HG03064 (cell line): ENCODE measurements at regions not wholly inside any gene's neighbourhood (a gene's known extent, or its start where the extent isn't known, plus 50 kb on each side); places are given as distances from the start of the nearest gene placed in this dataset.
A peak's percentile ranks its signal among the peaks of the same experiment; 100 is the strongest.
"Not testable (repeated sequence)": the region's sequence is repeated elsewhere in the genome, so short reads cannot be mapped to it uniquely, and the experiment has no call there.

ENCODE experiments used
- ATAC-seq: cut with Tn5 transposase; IDR thresholded peaks from one replicate; pipeline ENCODE4 v1.9.1; 2021; ENCODE audit warnings: low read depth; ENCODE audit not compliant: unreplicated experiment

DNA sequence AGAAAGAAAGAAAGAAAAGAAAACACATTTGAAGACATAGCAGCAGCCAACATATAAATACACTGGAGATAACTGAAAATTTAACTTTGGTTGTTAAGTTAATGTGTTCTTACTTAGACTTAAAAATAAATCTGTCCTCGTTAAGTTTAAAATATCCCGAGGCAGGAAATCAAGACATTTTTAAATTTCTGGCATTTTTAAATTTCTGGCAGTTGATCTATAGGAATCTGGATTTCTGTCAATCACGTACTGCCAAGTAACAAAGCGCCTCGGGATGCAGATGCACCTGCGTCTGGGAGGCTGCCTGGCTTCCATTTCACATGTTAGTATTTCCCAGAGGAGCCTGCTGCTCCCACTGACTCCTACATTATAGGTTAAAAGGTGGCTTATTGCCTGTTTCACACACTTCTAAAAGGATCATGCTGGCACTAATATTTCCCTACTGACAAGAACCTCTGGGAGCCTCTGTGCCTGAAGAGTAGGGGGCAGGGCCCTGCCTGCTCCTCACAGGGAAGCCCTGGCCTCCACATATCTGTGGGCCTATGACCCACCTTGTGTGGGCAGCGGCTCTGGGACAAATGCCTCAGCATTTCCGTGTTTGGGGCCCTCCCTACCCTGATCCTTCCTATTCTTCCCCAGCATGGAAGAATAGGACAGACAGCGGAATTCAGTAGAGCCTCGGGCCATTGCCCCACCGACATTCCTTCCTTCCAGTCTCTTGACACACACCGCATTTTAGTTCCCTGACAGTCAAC lies 62.8 kb upstream of the ATP12A start:
- no peak for ATAC-seq

DNA sequence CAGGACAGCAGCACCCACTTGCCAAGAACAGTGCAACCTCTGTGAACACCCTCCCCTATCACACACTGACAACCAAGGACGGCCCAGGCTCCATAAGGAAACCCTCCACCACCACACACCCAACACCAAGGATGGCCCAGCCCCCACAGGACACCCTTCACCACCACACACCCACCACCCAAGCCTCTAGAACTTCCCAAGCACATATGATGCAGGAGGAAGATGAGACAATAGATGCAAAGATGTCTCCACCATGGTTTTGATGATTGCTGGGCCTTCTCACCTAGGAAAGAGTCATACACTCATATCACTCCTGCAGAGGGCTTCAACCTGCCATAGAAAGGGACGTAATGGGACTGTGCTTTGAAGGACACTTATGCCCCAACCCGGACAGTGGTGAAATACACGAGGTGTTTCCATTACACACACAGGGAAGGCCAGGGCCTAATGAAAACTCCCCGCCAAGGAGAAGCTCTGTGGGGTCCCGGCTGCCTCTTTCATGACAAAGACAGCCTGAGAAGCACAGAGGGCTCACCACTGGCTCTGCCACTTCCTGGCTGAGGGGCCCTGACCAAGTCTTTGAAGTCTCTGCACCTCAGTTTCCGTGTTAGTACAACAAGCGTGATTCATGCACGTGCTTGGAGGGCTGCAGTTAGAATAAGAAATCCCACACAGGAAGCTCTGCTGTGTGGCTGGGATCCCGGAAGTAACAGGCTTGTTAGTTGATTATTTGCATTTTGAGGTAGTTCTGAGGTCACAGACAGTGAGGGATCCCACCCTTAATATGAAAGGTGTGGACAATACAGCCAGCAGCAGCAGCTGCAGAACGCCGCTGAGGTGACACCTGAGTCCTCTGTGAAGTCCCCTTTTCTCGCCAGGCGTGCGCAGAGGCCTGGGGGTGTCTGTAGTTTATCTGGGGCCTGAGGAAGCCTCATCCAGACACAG lies 61.9 kb upstream of the ATP12A start:
- peak; percentile 75 for ATAC-seq

DNA sequence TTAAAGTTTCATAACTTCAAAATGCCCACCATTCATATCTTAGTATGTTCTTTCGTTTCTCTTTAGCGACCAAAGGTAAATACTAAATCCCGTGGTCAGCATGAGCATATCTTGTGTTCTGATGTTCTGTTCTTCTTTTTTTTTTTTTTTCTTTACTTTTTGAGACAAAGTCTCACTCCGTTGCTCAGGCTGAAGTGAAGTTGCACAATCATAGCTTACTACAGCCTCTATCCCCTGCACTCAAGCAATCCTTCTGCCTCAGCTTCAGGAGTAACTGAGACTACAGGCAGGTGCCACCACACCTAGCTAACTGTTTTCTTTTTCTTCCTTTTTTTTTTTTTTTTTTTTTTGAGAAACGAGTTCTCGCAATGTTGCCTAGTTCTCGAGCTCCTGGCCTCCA lies 60.9 kb upstream of the ATP12A start:
- ATAC-seq = no peak

DNA sequence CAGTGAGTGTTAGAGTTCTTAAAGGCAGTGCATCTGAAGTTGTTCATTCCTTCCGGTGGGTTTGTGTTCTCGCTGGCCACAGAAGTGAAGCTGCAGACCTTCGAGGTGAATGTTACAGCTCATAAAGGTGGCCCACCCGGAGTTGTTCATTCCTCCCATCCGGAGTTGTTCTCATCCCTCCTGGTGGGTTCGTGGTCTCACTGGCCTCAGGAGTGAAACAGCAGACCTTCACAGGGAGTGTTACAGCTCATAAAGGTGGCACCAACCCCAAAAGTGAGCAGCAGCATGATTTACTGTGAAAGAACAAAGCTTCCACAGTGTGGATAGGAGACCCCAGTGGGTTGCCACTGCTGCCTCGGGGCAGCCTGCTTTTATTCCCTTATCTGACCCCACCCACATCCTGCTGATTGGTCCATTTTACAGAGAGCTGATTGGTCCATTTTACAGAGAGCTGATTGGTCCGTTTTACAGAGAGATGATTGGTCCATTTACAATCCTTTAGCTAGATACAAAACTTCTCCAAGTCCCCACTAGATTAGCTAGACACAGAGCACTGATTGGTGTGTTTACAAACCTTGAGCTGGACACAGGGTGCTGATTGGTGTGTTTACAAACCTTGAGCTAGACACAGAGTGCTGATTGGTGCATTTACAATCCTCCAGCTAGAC lies 57.6 kb upstream of the ATP12A start:
- ATAC-seq = not testable (repeated sequence)

DNA sequence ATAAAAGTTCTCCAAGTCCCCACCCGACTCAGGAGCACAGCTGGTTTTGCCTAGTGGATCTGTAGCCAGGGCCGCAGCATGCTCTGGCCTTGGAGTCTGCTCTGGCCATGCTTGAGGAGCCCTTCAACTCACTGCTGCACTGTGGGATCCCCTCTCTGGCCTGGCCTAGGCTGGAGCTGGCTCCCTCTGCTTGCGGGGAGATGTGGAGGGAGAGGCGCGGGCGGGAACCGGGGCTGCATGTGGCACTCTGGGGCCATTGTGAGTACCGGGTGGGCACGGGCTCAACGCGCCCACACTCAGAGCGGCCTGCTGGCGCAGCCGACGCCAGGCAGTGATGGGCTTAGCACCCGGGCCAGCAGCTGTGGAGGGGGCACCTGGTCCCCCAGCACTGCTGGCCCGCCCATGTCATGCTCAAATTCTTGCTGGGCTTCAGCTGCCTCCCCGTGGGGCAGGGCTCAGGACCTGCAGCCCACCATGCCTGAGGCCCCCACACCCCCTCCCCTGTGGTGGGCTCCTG lies 57.0 kb upstream of the ATP12A start:
- no peak for ATAC-seq

DNA sequence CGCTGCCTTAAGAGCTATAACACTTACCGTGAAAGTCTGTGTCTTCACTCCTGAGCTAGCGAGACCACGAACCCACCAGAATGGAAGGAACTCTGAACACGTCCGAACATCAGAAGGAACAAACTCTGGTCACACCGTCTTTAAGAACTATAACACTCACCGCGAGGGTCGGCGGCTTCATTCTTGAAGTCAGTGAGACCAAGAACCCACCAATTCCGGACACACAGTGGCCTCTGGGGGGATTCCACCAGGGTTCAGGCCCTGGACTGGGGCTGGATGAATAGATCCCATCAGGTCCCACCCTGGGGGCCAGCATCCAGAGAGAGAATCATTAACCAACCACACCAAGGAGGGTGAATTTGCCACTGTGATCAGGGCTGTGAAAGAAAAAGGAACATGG lies 55.8 kb upstream of the ATP12A start:
- no peak for ATAC-seq

DNA sequence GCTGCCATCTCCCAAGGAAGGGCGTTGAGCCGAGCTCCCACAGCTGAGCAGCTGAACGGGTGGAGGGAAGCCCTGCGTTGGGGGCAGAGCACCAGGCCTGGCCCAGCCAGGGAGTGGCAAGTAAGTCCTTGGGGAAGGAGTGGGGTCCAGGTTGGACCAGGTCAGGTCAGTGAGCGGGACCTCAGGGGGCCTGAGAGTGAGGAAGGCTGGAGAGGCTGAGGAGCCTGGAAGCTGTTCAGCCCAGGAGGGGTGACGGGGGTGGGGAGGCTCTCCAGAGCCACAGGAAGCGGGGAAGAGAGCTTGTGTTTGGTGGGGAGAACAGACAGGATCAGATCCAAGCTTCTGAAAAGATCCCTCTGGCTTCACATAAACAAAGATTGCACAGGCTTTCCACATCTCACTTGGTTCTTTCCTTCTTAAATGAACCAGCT lies 55.4 kb upstream of the ATP12A start:
- ATAC-seq = no peak

DNA sequence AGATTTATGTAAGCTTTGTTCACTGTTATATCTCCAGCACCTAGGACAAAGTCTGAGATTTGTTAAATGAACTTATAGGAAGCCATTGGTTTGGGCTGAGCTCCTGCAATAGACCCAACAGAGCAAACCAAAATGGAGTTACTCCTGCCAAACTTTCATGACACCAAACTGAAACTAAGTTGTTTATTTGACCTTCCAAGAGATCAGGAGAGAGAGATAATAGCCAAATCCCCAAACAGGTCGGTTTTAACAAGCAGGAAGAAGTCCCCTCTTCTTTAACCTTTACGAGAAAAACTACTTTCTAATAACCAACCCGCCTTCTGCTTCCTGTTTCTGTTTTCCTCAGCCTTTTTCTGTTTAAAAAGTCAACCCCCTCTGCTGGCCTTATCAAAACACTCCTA lies 54.9 kb upstream of the ATP12A start:
- no peak for ATAC-seq

DNA sequence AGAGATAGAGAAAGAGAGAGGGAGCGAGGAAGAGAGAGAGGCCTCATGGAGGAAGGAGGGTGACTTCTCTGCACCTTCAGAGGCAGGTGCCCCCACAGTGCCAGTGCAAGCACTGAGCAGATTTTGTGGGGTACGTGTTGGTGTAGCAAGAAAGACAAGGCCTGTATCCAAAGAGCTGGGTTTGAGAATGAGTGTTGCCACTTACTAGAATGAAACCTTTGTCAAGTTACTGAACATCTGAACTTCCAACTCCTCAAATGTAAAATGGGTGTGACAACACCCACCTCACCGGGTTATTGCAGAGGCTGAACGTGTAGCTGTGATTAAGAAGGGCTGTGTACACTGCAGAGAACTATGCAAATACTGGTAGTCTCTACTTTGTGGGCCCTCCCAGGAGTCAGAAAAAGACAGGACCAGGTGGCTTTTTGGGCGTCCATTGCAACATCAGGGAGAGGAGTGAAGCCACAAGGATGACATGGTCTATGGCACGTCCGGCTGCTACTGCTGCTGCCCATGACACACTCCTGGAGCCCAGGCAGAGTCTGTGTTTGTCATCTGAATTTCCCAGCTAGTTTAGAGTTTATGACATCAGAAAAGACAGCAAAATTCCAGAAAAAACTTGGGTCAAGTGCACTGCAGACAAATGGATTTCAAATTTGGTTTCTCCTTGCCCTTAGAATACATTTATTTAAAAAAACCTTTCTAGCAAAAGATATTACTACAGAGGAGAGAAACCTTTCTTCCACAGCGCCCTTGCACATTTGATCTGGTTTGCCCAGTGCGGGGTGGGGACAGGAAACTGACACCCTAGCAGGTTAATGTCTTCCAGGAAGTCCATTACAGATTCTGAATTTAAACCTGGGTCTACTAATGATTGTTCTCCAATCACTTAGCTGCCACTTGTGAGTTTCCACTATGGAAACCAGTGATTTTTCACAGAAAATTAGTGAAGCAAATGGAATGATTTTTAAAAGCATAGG lies 54.0 kb upstream of the ATP12A start:
- ATAC-seq = no peak

DNA sequence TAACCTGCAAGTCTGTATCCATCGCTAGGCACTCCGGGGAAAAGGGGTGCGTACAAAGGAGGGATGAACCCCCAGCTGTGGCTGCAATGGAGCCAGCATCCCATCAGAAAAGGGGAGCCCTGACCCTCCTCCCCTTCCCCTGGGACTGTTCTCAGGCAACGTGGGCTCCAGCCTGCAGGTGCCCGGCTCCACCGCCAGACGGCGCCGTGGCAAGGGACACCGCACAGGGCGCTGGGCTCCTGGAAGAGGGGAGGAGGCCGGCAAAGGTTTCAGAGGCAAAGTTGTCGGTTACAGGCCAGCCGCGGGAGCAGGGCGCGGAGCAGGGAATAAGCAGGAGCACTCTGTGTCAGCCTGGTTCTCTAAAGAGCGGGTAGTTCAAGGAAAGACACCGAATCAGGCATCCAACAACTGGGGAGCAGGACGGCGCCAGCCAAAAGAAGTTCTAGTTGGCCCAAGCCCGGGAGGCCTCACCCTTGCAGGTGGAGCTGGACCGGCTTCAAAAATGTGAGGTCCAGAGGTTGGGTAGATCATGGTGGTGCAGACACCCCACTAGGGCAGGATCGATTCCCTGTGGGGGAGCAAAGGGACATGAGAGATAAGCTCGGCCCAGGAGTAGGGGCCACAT lies 53.0 kb upstream of the ATP12A start:
- no peak for ATAC-seq

DNA sequence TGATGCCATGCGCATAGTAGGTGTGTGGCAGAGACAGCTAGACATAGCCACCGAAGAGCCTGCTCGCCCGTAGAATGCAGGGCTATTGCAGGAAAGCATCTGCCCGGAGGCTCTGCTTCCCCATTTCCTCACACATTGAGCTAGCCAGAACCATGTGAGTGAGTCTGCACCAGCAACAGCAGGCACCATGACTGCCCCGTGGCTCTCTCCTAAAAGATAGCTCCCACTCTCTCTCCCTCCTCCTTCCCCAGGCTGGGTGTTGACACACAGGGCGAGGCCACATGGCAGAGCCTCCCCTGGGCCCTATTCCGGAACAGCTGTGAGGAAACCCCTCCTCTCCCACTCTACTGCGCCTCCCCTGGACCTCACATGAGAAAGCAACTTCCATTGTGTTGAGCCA lies 52.3 kb upstream of the ATP12A start:
- no peak for ATAC-seq

DNA sequence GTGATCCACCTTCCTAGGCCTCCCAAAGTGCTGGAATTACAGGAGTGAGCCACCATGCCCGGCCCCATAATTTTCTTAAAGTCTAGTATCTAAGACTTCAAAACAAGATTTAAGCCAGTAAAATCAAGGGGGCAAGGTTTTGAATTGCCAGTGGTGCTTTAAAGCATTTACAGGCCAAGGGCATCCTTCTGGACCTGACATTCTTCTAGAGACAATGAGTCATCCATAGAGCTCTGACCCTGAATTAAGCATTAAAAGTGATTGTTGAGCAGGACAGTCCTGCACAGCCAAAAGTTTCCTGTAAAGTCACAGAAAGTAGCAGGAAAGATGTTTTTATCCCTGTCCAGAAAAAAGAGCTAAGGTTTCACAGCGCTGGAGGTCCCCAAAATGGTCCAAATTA lies 50.9 kb upstream of the ATP12A start:
- ATAC-seq = no peak

DNA sequence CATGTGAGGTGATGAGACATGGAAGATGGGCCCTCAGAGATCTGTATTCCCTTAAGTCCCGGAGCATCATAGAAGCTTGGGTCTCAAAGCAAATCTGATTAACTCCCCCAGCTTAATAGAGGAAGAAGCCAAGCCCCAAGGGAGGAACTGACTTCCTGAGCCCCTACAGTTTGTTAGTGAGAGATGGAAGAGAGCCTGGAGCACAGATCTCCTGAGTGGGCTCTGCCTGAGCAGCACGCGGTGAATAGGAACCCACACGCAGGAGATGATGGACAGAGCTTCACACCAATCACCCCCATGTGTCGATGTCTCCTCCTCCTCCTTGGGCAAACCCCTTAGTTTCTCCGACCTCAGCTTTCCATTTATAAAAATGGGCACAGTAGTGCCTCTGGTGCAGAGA lies 50.1 kb upstream of the ATP12A start:
- ATAC-seq = no peak
